H1 (cell line): ENCODE measurements at regions not wholly inside any gene's neighbourhood (a gene's known extent, or its start where the extent isn't known, plus 50 kb on each side); places are given as distances from the start of the nearest gene placed in this dataset.

Source experiments
- CTCF ChIA-PET: fragments of 300-600 bp; sonication (Branson Sonifier 250); formaldehyde crosslinking; loops from one replicate; lab custom pipeline; 2021; ENCODE audit not compliant: partially characterized antibody; lab: Charles Lee
- POLR2A ChIA-PET: fragments of 300-600 bp; sonication (Branson Sonifier 250); formaldehyde crosslinking; loops from one replicate; lab custom pipeline; 2021; ENCODE audit warnings: inconsistent platforms; ENCODE audit not compliant: partially characterized antibody; lab: Charles Lee
- DNase-seq, 2 experiments: peaks; one replicate each; pipeline versions ENCODE4 v3.0.0 to v3.0.0-alpha.2; 2010 to 2022; ENCODE audit warnings: low spot score in 2 of 2, low read depth in 1 of 2, mixed read lengths in 1 of 2
- FAIRE-seq: peaks from 2 replicates; lab custom pipeline; 2011; peaks lifted over from hg19 to GRCh38; lab: Jason Lieb, UNC
- H2AFZ ChIP-seq: 2 replicates; pipeline ENCODE4 v1.8.1; 2012; ENCODE audit warnings: low read length, inconsistent platforms
- H2AK5ac ChIP-seq: 2 replicates; pipeline ENCODE4 v1.6.1; 2013; ENCODE audit warnings: low read depth, low read length
- H2BK120ac ChIP-seq: replicated peaks from 2 replicates; pipeline ENCODE3; 2013; ENCODE audit warnings: low read depth, low read length, inconsistent platforms
- H2BK12ac ChIP-seq: 2 replicates; pipeline ENCODE4 v1.6.1; 2013; ENCODE audit warnings: low read depth, low read length
- H2BK15ac ChIP-seq: 2 replicates; pipeline ENCODE4 v1.6.1; 2013; ENCODE audit warnings: low read length
- H2BK20ac ChIP-seq: 2 replicates; pipeline ENCODE4 v1.6.1; 2013; ENCODE audit warnings: low read length
- H2BK5ac ChIP-seq: 2 replicates; pipeline ENCODE4 v1.6.1; 2013; ENCODE audit warnings: low read depth, low read length
- H3K14ac ChIP-seq: 2 replicates; pipeline ENCODE4 v1.6.1; 2013; ENCODE audit warnings: inconsistent platforms; ENCODE audit not compliant: insufficient read length
- H3K18ac ChIP-seq: 2 replicates; pipeline ENCODE4 v1.6.1; 2013; ENCODE audit warnings: low read length; ENCODE audit errors: extremely low read depth
- H3K23ac ChIP-seq: 2 replicates; pipeline ENCODE4 v1.6.1; 2013; ENCODE audit warnings: inconsistent platforms; ENCODE audit not compliant: insufficient read length
- H3K23me2 ChIP-seq: 2 replicates; pipeline ENCODE4 v1.6.1; 2013; ENCODE audit warnings: low read depth, low read length
- H3K27ac ChIP-seq: 2 replicates; pipeline ENCODE4 v1.6.1; 2011; ENCODE audit warnings: low read depth, low read length, inconsistent platforms
- H3K27me3 ChIP-seq, 4 experiments: replicated peaks in 1 of 4; 1 replicate in 1 of 4; 2 replicates in 3 of 4; pipeline versions ENCODE4 v1.6.1 to v1.8.1; 2011 to 2013; ENCODE audit warnings: low read length in 3 of 4, mild to moderate bottlenecking in 3 of 4, inconsistent platforms in 2 of 4, mixed read lengths in 2 of 4, moderate library complexity in 1 of 4; ENCODE audit not compliant: control insufficient read depth in 3 of 4, insufficient read depth in 3 of 4; ENCODE audit errors: extremely low read depth in 1 of 4
- H3K36me3 ChIP-seq, 4 experiments: 2 replicates each; pipeline versions ENCODE4 v1.6.1 to v1.8.1; 2011 to 2013; ENCODE audit warnings: mild to moderate bottlenecking in 4 of 4, low read length in 3 of 4, moderate library complexity in 2 of 4, control low read depth in 1 of 4, inconsistent platforms in 1 of 4; ENCODE audit not compliant: insufficient read depth in 4 of 4, control insufficient read depth in 2 of 4
- H3K4ac ChIP-seq: replicated peaks from 2 replicates; pipeline ENCODE3; 2013; ENCODE audit warnings: low read length, low read depth, mixed read lengths, inconsistent platforms; ENCODE audit not compliant: insufficient read length
- H3K4me1 ChIP-seq, 4 experiments: replicated peaks in 1 of 4; 1 replicate in 1 of 4; 2 replicates in 3 of 4; pipeline versions ENCODE4 v1.6.1 to v1.8.1; 2011 to 2013; ENCODE audit warnings: low read length in 3 of 4, inconsistent platforms in 2 of 4, mixed read lengths in 1 of 4; ENCODE audit not compliant: insufficient read depth in 4 of 4, control insufficient read depth in 3 of 4
- H3K4me2 ChIP-seq, 2 experiments: 2 replicates each; pipeline versions ENCODE4 v1.6.1 to v1.8.1; 2011 to 2013; ENCODE audit warnings: low read depth in 2 of 2, low read length in 2 of 2, control low read depth in 1 of 2, inconsistent platforms in 1 of 2, mild to moderate bottlenecking in 1 of 2; ENCODE audit not compliant: insufficient read depth in 1 of 2
- H3K4me3 ChIP-seq, 4 experiments: fragments of 200-600, 300-600 bp in 1 of 4; sonication (generic), shearing (Covaris generic), sonication (Bioruptor Twin) in 1 of 4; 2 replicates each; pipeline versions ENCODE4 v1.5.1 to v1.8.1; 2011 to 2016; ENCODE audit warnings: low read length in 4 of 4, low read depth in 3 of 4, control low read depth in 2 of 4, inconsistent platforms in 2 of 4, mild to moderate bottlenecking in 2 of 4, mixed read lengths in 1 of 4, moderate library complexity in 1 of 4; ENCODE audit not compliant: insufficient read depth in 2 of 4; ENCODE audit errors: extremely low read depth in 1 of 4
- H3K56ac ChIP-seq: replicated peaks from 2 replicates; pipeline ENCODE3; 2013; ENCODE audit warnings: low read depth, mild to moderate bottlenecking, mixed read lengths, low read length, inconsistent platforms; ENCODE audit not compliant: insufficient read length
- H3K79me1 ChIP-seq: 2 replicates; pipeline ENCODE4 v1.6.1; 2013; ENCODE audit warnings: low read depth, low read length, control low read depth
- H3K79me2 ChIP-seq, 2 experiments: 2 replicates each; pipeline versions ENCODE4 v1.6.1 to v1.8.1; 2012 to 2013; ENCODE audit warnings: low read length in 2 of 2, mild to moderate bottlenecking in 2 of 2, inconsistent platforms in 1 of 2; ENCODE audit not compliant: insufficient read depth in 2 of 2, control insufficient read depth in 1 of 2
- H3K9ac ChIP-seq, 4 experiments: replicated peaks in 1 of 4; 1 replicate in 1 of 4; 2 replicates in 3 of 4; pipeline versions ENCODE4 v1.6.1 to v1.8.1; 2011 to 2013; ENCODE audit warnings: low read depth in 3 of 4, low read length in 3 of 4, control low read depth in 2 of 4, mild to moderate bottlenecking in 2 of 4, moderate library complexity in 2 of 4, inconsistent platforms in 1 of 4; ENCODE audit errors: extremely low read depth in 1 of 4
- H3K9me3 ChIP-seq, 2 experiments: 2 replicates each; pipeline versions ENCODE4 v1.6.1 to v1.8.1; 2012 to 2013; ENCODE audit warnings: mild to moderate bottlenecking in 2 of 2, moderate library complexity in 2 of 2, control low read depth in 1 of 2, inconsistent platforms in 1 of 2, low read depth in 1 of 2, low read length in 1 of 2, mixed read lengths in 1 of 2; ENCODE audit not compliant: insufficient read depth in 2 of 2
- H4K20me1 ChIP-seq, 2 experiments: replicated peaks in 1 of 2; 2 replicates each; pipeline versions ENCODE3 to v1.8.1; 2011 to 2013; ENCODE audit warnings: inconsistent platforms in 2 of 2, low read length in 2 of 2, mild to moderate bottlenecking in 1 of 2; ENCODE audit not compliant: insufficient read depth in 2 of 2, control insufficient read depth in 1 of 2
- H4K5ac ChIP-seq: 2 replicates; pipeline ENCODE4 v1.6.1; 2013; ENCODE audit warnings: low read length, low read depth, mixed read lengths, inconsistent platforms; ENCODE audit not compliant: insufficient read length
- H4K8ac ChIP-seq: 2 replicates; pipeline ENCODE4 v1.8.0; 2013; ENCODE audit warnings: mild to moderate bottlenecking, moderate library complexity, low read length, inconsistent platforms; ENCODE audit not compliant: insufficient read depth; ENCODE audit errors: extremely low read depth
- H4K91ac ChIP-seq: replicated peaks from 2 replicates; pipeline ENCODE3; 2013; ENCODE audit warnings: low read length, mixed read lengths, inconsistent platforms; ENCODE audit not compliant: insufficient read length
- BACH1 ChIP-seq: IDR thresholded peaks from 2 replicates; pipeline ENCODE4 v1.6.1; 2012; ENCODE audit warnings: low read length, improper control_type of control experiment
- BCL11A ChIP-seq, 2 experiments: IDR thresholded peaks; one replicate each; pipeline ENCODE4 v1.6.1; 2011; ENCODE audit warnings: low read depth in 2 of 2, low read length in 2 of 2, mild to moderate bottlenecking in 2 of 2
- EGR1 ChIP-seq: IDR thresholded peaks from 2 replicates; pipeline ENCODE4 v1.6.1; 2011; ENCODE audit warnings: low read depth, low read length, borderline replicate concordance
- GABPA ChIP-seq: IDR thresholded peaks from 2 replicates; pipeline ENCODE4 v1.6.1; 2011; ENCODE audit warnings: mild to moderate bottlenecking, low read length, moderate library complexity, borderline replicate concordance; ENCODE audit not compliant: insufficient read depth
- HDAC2 ChIP-seq, 2 experiments: fragments of 300-600 bp in 1 of 2; sonication (generic) in 1 of 2; IDR thresholded peaks; 2 replicates each; pipeline ENCODE4 v1.6.1; 2011 to 2012; ENCODE audit warnings: low read depth in 2 of 2, low read length in 2 of 2, mild to moderate bottlenecking in 2 of 2, moderate library complexity in 2 of 2, borderline replicate concordance in 1 of 2, inconsistent platforms in 1 of 2
- JUN ChIP-seq: IDR thresholded peaks from 2 replicates; pipeline ENCODE4 v1.6.1; 2011; ENCODE audit warnings: low read depth, mild to moderate bottlenecking, improper control_type of control experiment, low read length
- KDM4A ChIP-seq: IDR thresholded peaks from one replicate; pipeline ENCODE4 v1.7.1; 2012; ENCODE audit warnings: low read depth, mild to moderate bottlenecking, moderate library complexity, low read length, inconsistent platforms; ENCODE audit not compliant: severe bottlenecking
- MAX ChIP-seq: IDR thresholded peaks from 2 replicates; pipeline ENCODE4 v1.6.1; 2012; ENCODE audit warnings: inconsistent platforms
- SAP30 ChIP-seq: fragments of 300-600 bp; sonication (generic); IDR thresholded peaks from 2 replicates; pipeline ENCODE4 v1.7.1; 2012; ENCODE audit warnings: low read length, moderate library complexity, mild to moderate bottlenecking, inconsistent platforms; ENCODE audit not compliant: insufficient read depth, insufficient replicate concordance
- TBP ChIP-seq: IDR thresholded peaks from 2 replicates; pipeline ENCODE4 v1.6.1; 2011; ENCODE audit warnings: low read depth, low read length, improper control_type of control experiment
- WGBS, 2 experiments: shearing (Covaris generic) in 1 of 2; methylation state at CpG; one replicate each; pipeline versions ENCODE4 v1.1.6 to v1.1.7; 2013 to 2015; ENCODE audit warnings: low lambda C conversion rate in 2 of 2, mixed read lengths in 2 of 2, inconsistent platforms in 1 of 2, low coverage in 1 of 2, missing lambda C conversion rate in 1 of 2; ENCODE audit not compliant: insufficient replicate concordance in 2 of 2, insufficient coverage in 1 of 2, insufficient read length in 1 of 2; ENCODE audit errors: extremely low coverage in 1 of 2, missing lambda C conversion rate in 1 of 2; 5-methylcytosine and 5-hydroxymethylcytosine counted together
- TF ChIP-seq, protein P1 (sequence below): IDR thresholded peaks from 2 replicates; pipeline ENCODE4 v1.6.1; 2011; ENCODE audit warnings: low read length, improper control_type of control experiment

- Histone ChIP-seq H3K79me1 (no peaks in the 10 kb centered on the region), H3K36me3 (no peaks in the 10 kb centered on the region), H2BK12ac (no peak overlapping the region), H3K79me2 (no peaks in the 10 kb centered on the region), H3K4me3 (no peak overlapping the region), H4K5ac (no peak overlapping the region), H2AFZ (no peak overlapping the region), H2BK20ac (no peak overlapping the region), H3K9me3 (no peaks in the 10 kb centered on the region), H4K91ac (no peak overlapping the region), H3K23ac (no peak overlapping the region), H3K4ac (no peak overlapping the region), H3K56ac (no peak overlapping the region), H4K8ac (no peak overlapping the region), H3K9ac (no peak overlapping the region), H3K18ac (no peak overlapping the region), H2BK120ac (no peak overlapping the region), H3K4me1 (no peaks in the 10 kb centered on the region), H4K20me1 (no peaks in the 10 kb centered on the region), H3K27ac (no peak overlapping the region), H2BK5ac (no peak overlapping the region), H3K27me3 (no peaks in the 10 kb centered on the region), H2AK5ac (no peak overlapping the region), H3K14ac (no peak overlapping the region), H3K23me2 (no peaks in the 10 kb centered on the region), H2BK15ac (no peak overlapping the region), H3K4me2 (no peak overlapping the region)
- no peak for FAIRE-seq
- ChIA-PET CTCF (no interaction called here), POLR2A (no interaction called here)
- 91% methylated on average over 2 of the region's 2 CpGs; no CpG with 5 or more reads in 1 of the 2 experiments for WGBS, 2 experiments
- DNase-seq: no peak
- TF ChIP-seq MAX (no peak), KDM4A (no peak), TBP (no peak), SAP30 (no peak), GABPA (no peak), BACH1 (no peak), EGR1 (no peak), BCL11A (IDR thresholded peaks at IDR 0.05; ENCODE audit: low read depth in 2 of 2, low read length in 2 of 2) (no peak), JUN (no peak), HDAC2 (IDR thresholded peaks at IDR 0.05; ENCODE audit: borderline replicate concordance in 1 of 2, low read depth in 2 of 2, low read length in 2 of 2) (no peak)
- TF ChIP-seq, protein P1, sequence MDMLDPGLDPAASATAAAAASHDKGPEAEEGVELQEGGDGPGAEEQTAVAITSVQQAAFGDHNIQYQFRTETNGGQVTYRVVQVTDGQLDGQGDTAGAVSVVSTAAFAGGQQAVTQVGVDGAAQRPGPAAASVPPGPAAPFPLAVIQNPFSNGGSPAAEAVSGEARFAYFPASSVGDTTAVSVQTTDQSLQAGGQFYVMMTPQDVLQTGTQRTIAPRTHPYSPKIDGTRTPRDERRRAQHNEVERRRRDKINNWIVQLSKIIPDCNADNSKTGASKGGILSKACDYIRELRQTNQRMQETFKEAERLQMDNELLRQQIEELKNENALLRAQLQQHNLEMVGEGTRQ: no peak
These were observed 257.1 kb downstream of the GATA3 start for GRCh38 chr10:8311526-8312070.
